Smooth muscle cell (in vitro differentiated cells): ENCODE measurements at regions not wholly inside any gene's neighbourhood (a gene's known extent, or its start where the extent isn't known, plus 50 kb on each side); places are given as distances from the start of the nearest gene placed in this dataset.
A peak's percentile ranks its signal among the peaks of the same experiment; 100 is the strongest.

ENCODE experiments used
- DNase-seq: peaks from one replicate; lab custom pipeline; 2025; ENCODE audit not compliant: unreplicated experiment; lab: John Stamatoyannopoulos, UW
- H2AFZ ChIP-seq: fragments of 200-600 bp; sonication (generic); 2 replicates; pipeline ENCODE4 v1.6.0; 2016; ENCODE audit warnings: antibody characterized with exemption, low read depth, mild to moderate bottlenecking
- H3F3A ChIP-seq: fragments of 200-600 bp; sonication (generic); 2 replicates; pipeline ENCODE4 v1.6.0; 2017; ENCODE audit warnings: antibody characterized with exemption, low read depth
- H3K27ac ChIP-seq: fragments of 200-600 bp; sonication (generic); 2 replicates; pipeline ENCODE4 v1.5.1; 2016; ENCODE audit warnings: low read depth, mild to moderate bottlenecking
- H3K27me3 ChIP-seq: fragments of 200-600 bp; sonication (generic); 2 replicates; pipeline ENCODE4 v1.6.1; 2016; ENCODE audit warnings: low read depth, mild to moderate bottlenecking
- H3K36me3 ChIP-seq: fragments of 200-600 bp; sonication (generic); 2 replicates; pipeline ENCODE4 v1.5.1; 2016; ENCODE audit warnings: low read depth
- H3K4me1 ChIP-seq: fragments of 200-600 bp; sonication (generic); 2 replicates; pipeline ENCODE4 v1.5.1; 2016; ENCODE audit warnings: low read depth
- H3K4me2 ChIP-seq: fragments of 200-600 bp; sonication (generic); 2 replicates; pipeline ENCODE4 v1.6.0; 2016; ENCODE audit warnings: mild to moderate bottlenecking
- H3K4me3 ChIP-seq: fragments of 200-600 bp; sonication (generic); 2 replicates; pipeline ENCODE4 v1.5.1; 2016; ENCODE audit warnings: mild to moderate bottlenecking
- H3K79me2 ChIP-seq: fragments of 200-600 bp; sonication (generic); 2 replicates; pipeline ENCODE4 v1.6.0; 2016; ENCODE audit warnings: low read depth, mild to moderate bottlenecking
- H3K9ac ChIP-seq: fragments of 200-600 bp; sonication (generic); 2 replicates; pipeline ENCODE4 v1.6.0; 2016; ENCODE audit warnings: low read depth
- H3K9me3 ChIP-seq: fragments of 200-600 bp; sonication (generic); replicated peaks from 2 replicates; pipeline ENCODE4 v1.5.1; 2016; ENCODE audit warnings: low read depth
- H4K20me1 ChIP-seq: fragments of 200-600 bp; sonication (generic); 2 replicates; pipeline ENCODE4 v1.6.0; 2016; ENCODE audit warnings: low read depth
- WGBS: methylation state at CpG from one replicate; pipeline ENCODE4 v1.1.7; 2016; ENCODE audit warnings: low lambda C conversion rate; 5-methylcytosine and 5-hydroxymethylcytosine counted together
- TF ChIP-seq, protein P1 (sequence below): fragments of 200-600 bp; sonication (generic); IDR thresholded peaks from 2 replicates; pipeline ENCODE4 v1.5.1; 2017; ENCODE audit warnings: borderline replicate concordance, mild to moderate bottlenecking, antibody characterized with exemption; ENCODE audit not compliant: insufficient read depth, poor library complexity, severe bottlenecking

DNA sequence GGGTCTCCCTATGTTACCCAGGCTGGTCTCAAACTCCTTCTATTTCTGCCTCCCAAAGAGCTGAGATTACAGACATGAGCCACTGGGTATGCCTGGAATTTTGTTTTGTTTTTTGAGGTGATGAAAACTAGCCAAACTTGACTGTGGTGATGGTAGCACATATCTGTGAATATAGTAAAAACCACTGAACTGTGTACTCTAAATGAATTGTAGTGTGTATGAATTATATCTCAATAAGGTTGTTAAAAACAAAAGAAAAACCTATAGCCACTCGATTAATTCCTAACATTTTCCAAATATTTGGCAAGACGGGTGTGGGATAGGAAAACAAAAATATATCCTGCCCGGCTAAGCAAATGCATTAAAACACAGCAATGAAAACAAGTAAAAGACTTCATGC is 1302.3 kb upstream of the CHAC2 start:
- no peak overlapping the region for H3K4me3 ChIP-seq
- 48% methylated on average over 3 of the region's 3 CpGs for WGBS
- H2AFZ ChIP-seq, result peak overlapping the region; percentile 2
- no peaks in the 10 kb centered on the region for H3K36me3 ChIP-seq
- no peaks in the 10 kb centered on the region for H4K20me1 ChIP-seq
- peaks cover 5% of the 10 kb centered on the region for H3K4me1 ChIP-seq
- H3K79me2 ChIP-seq, result no peaks in the 10 kb centered on the region
- peak overlapping the region; percentile 61 for H3K4me2 ChIP-seq
- H3K27me3 ChIP-seq, result no peaks in the 10 kb centered on the region
- DNase-seq, result no peak
- no peaks in the 10 kb centered on the region for H3K9me3 ChIP-seq
- H3F3A ChIP-seq, result no peaks in the 10 kb centered on the region
- TF ChIP-seq, protein P1, sequence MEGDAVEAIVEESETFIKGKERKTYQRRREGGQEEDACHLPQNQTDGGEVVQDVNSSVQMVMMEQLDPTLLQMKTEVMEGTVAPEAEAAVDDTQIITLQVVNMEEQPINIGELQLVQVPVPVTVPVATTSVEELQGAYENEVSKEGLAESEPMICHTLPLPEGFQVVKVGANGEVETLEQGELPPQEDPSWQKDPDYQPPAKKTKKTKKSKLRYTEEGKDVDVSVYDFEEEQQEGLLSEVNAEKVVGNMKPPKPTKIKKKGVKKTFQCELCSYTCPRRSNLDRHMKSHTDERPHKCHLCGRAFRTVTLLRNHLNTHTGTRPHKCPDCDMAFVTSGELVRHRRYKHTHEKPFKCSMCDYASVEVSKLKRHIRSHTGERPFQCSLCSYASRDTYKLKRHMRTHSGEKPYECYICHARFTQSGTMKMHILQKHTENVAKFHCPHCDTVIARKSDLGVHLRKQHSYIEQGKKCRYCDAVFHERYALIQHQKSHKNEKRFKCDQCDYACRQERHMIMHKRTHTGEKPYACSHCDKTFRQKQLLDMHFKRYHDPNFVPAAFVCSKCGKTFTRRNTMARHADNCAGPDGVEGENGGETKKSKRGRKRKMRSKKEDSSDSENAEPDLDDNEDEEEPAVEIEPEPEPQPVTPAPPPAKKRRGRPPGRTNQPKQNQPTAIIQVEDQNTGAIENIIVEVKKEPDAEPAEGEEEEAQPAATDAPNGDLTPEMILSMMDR, result no peak
- no peak overlapping the region for H3K9ac ChIP-seq
- peak overlapping the region; percentile 23 for H3K27ac ChIP-seq

DNA sequence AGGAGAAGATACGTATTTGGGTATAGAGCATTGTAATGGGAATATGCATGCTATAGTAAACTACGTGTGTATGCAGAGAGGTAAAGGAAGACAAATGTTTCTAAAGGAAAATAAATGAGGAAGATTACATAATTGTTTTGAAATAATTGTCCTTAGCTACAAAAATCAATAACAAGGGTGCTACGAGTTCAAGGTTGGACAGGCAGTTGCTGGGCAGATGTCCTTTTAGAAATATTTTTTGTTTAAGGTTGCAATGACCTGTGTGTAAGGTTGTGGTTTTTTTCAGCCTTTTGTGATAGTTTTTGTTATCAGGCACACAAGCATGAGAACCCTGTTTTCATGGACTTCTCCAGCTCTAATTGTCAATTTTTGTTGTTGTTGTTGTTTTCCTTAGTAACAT is 1304.1 kb upstream of the CHAC2 start:
- no peaks in the 10 kb centered on the region for H4K20me1 ChIP-seq
- DNase-seq, result no peak
- no peak overlapping the region for H3K4me2 ChIP-seq
- peaks cover 5% of the 10 kb centered on the region for H3K4me1 ChIP-seq
- H3K79me2 ChIP-seq, result no peaks in the 10 kb centered on the region
- H3K4me3 ChIP-seq, result no peak overlapping the region
- TF ChIP-seq, protein P1, result no peak
- H3K27ac ChIP-seq, result no peak overlapping the region
- H3K36me3 ChIP-seq, result no peaks in the 10 kb centered on the region
- no peaks in the 10 kb centered on the region for H3F3A ChIP-seq
- no peak overlapping the region for H2AFZ ChIP-seq
- no peaks in the 10 kb centered on the region for H3K27me3 ChIP-seq
- no peak overlapping the region for H3K9ac ChIP-seq
- no peaks in the 10 kb centered on the region for H3K9me3 ChIP-seq
- 93% methylated on average over 3 of the region's 3 CpGs for WGBS

DNA sequence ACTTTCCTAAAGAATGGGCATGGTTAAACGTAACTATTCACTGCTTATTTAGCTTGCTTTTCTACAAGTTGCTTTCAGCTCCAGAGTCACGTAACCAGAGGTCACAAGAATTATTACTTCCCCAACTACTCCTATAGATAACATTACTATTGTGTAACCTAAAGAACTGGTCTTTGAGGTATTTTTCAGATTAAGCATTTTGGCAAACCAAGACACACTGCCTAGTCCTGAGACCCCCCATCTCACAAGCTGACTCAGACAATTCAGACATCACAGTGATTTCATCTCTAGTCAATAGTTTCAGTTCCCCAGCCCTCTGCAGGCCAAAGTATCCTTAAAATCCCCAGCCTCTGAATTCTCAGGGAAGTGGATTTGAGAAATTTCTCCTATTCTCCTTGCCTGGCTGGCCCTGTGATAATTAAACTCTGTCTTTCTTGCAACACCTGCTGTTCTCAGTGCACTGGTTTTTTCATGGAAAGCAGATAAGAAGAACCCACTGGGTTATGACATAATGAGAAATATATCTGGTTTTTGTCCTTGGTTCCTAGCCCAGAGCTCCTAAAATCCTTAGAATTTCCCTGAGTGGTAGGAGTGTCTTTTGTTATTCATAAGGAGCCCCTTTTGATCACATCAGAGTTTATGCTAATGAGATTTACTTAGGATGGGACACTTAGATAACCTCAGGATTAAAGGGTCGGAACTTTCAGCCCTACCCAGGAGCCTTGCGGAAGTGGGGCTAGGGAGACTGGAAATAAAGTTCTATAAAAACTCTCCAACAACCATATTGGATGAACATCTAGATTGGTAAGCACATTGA is 1310.8 kb upstream of the CHAC2 start:
- H3K36me3 ChIP-seq, result no peaks in the 10 kb centered on the region
- H2AFZ ChIP-seq, result peak overlapping the region; percentile 1
- H3K9ac ChIP-seq, result no peak overlapping the region
- H3K27ac ChIP-seq, result no peak overlapping the region
- H3K79me2 ChIP-seq, result no peaks in the 10 kb centered on the region
- no peaks in the 10 kb centered on the region for H4K20me1 ChIP-seq
- H3K9me3 ChIP-seq, result no peaks in the 10 kb centered on the region
- no peak overlapping the region for H3K4me3 ChIP-seq
- H3F3A ChIP-seq, result no peaks in the 10 kb centered on the region
- H3K4me2 ChIP-seq, result no peak overlapping the region
- WGBS, result 72% methylated on average over 4 of the region's 4 CpGs
- TF ChIP-seq, protein P1, result no peak
- H3K27me3 ChIP-seq, result no peaks in the 10 kb centered on the region
- H3K4me1 ChIP-seq, result peaks cover 4% of the 10 kb centered on the region
- DNase-seq, result no peak

DNA sequence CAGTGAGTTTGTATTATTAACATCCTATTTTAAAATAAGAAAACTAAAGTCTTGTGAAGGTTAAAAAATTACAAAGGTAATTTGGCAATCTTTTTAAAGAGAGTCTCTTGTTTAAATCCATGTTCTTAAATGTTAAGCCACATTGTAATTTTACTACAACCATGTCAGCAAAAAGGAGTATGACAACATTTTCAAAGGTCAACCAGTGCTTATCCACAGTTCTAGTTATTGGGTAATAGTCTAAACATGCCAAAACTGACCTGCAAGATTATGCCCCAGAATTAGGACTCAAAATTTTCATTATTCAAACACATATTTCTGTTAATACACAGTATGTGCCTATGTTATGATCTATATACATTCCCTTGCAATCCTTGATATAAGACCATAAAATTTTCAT is 1312.6 kb upstream of the CHAC2 start:
- H3K79me2 ChIP-seq, result no peaks in the 10 kb centered on the region
- no peak overlapping the region for H3K4me3 ChIP-seq
- no peak for DNase-seq
- TF ChIP-seq, protein P1, result no peak
- no peaks in the 10 kb centered on the region for H4K20me1 ChIP-seq
- no peaks in the 10 kb centered on the region for H3F3A ChIP-seq
- no peaks in the 10 kb centered on the region for H3K27me3 ChIP-seq
- H2AFZ ChIP-seq, result no peak overlapping the region
- peaks cover 4% of the 10 kb centered on the region for H3K4me1 ChIP-seq
- H3K9me3 ChIP-seq, result no peaks in the 10 kb centered on the region
- H3K9ac ChIP-seq, result no peak overlapping the region
- no peaks in the 10 kb centered on the region for H3K36me3 ChIP-seq
- H3K27ac ChIP-seq, result no peak overlapping the region
- no peak overlapping the region for H3K4me2 ChIP-seq
